GM21447 (cell line): ENCODE measurements at regions not wholly inside any gene's neighbourhood (a gene's known extent, or its start where the extent isn't known, plus 50 kb on each side); places are given as distances from the start of the nearest gene placed in this dataset.

Experiments
- ATAC-seq: cut with Tn5 transposase; IDR thresholded peaks from one replicate; pipeline ENCODE4 v1.9.1; 2021; ENCODE audit not compliant: unreplicated experiment

DNA sequence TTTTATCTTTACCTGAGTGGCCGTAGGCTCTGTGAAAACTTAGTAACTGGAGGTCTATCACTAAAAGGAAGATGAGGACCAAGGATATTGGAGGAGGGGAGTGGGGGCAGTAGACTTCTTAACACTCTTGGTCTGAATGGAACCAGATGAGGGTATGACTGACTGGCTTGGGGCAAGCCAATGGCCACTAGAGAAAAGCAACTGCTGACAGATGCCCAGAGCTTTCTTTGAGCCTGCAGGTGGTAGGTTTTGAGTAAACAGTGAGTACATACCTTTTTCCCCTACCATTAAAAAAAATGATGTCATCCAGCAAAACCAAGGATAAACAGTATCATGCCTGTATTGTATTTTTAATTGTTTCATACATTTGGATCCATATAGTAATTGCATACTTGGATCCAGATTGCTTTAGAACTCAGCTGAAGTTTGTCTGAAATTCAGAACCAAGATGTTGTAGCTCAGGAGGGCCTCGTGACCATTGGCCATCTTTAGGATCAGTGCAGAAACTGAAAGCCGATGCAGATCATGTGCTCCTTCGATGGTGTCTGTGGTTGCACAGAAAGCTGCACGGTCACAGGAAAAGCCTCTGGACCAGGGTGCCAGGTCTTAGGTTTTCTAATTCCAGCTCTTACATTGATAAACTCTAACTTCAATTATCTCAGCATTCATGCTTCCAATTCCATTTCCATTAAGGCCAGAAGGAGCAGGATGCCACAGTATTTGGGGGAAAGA is 131.0 kb downstream of the PDGFRA start:
- peak; percentile 79 for ATAC-seq

GRCh38 chr4:54363037-54363436 is 133.9 kb downstream of the PDGFRA start:
- ATAC-seq = no peak

DNA sequence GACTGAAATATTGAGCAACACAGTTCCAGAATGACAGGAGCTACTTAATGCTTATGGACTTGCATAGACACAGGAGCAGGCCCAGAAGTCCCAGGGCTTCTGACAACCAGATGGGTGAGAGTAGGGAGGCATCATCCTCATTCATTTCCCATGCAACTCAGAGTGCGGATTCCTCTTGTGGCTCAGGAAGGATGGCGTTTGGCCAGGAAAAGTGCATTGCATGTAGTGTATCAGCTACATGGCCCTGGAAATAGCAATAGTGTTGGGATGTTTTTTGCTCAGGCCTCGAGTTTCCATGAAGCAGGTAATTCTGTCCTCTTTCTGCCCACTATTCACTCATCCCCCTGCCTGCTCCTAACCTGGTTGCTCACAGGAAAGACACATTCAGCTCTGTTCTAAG is 136.6 kb downstream of the PDGFRA start:
- ATAC-seq = no peak

DNA sequence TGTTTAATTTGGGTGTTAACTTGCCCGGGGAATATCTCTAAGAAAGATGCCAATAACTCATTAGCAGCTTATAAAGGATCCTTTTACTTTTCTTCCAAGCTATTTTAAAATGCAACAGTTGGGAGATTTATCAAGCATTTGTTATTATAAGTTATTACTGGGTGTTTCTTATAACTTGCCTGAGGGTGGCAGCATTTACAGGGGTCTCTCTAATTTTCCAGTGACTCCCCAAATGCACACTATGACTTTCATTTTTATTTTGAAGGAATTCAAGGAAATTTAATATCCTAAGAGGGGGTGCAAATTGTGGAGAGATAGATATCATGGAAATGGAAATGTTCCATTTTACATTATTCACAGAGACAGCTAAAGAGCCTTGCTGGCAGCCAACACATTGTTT is 138.0 kb downstream of the PDGFRA start:
- ATAC-seq = no peak

DNA sequence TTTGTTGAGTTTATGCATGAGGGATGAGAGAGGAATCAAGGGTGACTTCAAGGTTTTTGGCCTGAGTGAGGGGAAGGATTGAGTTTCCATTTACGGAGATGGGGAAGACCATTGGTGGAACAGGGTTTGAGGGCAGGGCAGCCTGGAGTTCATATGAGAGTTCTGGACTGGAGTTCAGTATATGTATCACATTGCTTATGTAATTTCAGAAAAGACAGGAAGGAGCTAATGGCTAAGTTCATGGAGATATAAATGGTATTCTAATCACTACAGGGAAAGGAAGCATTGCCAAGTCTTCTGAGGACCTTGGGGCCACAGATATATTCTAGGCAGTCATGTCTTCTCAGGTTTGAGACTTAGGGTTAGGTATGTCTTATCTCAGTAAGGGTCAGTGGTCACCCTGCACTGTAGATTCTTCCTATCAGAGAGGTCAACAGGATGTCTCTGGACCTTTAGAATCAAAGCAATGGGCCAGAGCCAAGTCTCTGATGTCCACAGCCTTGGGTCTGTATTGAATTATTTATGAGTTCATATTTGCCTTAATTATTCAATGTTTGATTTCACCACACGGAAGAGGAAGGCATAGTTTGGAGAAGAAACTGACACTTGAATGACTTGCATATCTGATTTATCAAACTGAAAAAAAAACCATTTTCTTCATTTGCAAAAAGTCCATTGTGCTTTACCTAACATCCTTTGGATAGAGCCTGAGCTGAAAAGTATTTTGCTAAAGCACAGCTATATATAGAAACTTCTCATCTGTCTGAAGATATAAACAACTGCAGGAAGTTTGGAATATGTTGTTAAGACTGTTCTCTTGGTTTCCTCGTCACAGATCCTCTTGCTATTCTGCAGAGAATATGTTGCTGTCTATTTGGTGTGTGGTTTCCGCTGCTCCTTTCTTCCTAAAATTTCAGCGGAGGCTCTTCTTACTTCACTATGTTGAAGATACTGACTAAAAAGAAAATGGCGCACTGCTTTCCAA is 139.5 kb downstream of the PDGFRA start:
- no peak for ATAC-seq

- ATAC-seq = no peak
Measured at GRCh38 chr4:54371173-54371572, 142.1 kb downstream of the PDGFRA start.

DNA sequence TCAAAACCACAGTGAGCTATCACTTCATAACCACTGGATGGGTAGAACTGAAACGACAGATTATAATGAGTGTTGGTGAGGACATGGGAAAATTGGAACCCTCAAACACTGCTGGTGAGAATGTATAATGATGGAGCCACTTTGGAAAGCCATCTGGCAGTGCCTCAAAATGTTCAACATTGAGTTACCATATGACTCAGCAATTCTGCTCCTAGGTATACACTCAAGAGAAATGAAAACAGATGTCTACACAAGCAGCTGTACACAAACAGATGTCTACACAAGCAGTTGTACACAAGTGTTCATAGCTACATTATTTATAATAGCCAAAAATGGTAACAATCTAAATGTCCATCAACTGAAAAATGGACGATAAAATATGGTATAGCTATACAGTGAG is 143.9 kb downstream of the PDGFRA start:
- ATAC-seq = no peak

DNA sequence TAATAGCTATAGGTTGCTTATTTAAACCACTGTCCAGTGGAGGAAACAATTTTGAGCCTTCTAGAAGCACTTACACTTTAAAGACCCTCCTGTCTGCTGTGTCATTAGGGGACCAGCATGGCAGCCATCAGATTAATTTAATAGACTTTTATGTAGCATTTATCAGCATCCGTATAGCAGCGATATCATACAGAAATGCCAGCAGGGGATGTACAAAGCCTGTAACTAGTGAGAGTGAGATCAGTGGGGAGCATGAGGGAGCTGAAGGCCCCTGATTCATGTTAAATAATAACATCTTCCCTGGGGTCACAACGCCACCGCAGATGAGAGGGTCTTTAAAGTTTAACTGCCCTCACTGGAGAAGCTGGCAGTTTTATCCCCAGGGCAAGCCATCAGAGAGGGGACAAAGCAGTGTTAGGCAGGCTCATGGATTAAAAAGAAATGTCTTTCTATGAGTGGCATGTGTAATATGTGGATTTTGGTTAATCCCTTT is 144.7 kb downstream of the PDGFRA start:
- no peak for ATAC-seq

GRCh38 chr4:54378461-54378860 is 149.4 kb downstream of the PDGFRA start:
- ATAC-seq = no peak

DNA sequence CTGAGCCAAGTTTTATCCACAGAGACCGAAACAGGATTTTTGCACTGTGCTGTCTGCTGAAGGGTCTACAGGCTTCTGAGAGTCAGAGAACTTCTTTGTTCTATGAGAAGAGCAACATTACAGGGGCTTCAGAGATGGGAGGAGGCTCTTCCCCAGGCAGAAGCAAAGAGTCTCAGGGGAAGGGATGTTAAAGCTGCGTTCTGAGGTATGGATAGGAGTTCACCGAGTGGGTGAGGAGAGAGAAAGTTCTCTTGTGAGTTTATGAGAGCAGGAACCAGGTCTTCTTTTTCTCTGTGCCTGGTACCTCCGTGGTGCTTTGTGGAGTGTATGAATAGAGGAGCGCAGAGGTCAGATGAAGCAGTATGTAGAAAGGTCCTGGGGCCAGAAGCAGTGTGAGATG is 155.1 kb downstream of the PDGFRA start:
- ATAC-seq = no peak

DNA sequence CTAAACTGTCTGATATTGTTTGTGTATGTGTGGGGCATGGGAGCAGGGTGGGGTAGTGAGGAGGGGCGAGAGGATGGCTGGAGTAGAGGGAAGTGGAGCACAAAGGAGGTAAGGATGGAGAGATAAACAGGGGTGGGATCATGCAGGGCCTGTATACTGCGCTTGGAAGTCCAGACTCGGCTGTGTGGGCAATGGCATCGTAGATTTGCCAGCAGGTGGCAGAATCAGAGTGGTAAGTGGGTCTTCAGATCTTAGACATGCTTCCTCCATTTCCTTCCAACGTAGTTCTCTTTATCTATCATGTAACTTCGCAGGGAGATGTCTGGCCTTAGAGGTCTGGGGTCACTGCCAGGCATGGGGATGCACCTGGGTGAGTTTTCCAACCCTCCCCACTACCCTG is 155.5 kb downstream of the PDGFRA start:
- no peak for ATAC-seq

DNA sequence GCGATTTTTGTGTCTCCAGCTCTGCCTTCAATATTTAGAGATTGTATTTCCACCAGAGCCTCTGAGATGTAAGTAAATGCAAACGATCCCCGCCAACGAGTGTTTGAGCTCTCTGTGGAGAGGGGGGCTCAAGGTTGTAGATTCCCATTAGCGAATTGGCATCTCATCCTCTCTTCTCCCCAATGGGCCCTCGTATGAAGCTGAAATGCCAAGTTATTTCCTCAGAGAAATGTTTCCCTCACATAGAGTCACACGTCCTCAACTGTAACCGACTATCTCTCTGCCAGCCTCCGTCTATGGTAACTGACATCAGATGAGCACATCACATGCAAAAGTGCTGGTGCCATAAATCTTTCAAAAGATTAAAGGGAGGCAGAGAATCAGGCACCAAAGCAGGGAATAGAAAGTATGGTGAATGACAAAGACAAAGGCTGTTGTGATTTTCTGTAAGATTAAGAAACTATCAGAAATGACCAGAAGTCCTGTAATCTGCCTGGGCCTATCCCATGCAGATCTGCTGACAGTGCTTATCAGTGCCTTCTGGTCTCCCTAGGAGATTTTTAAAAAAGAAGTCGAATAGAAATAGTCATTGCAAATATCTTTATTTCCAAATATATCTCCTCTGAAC is 157.1 kb downstream of the PDGFRA start:
- no peak for ATAC-seq

DNA sequence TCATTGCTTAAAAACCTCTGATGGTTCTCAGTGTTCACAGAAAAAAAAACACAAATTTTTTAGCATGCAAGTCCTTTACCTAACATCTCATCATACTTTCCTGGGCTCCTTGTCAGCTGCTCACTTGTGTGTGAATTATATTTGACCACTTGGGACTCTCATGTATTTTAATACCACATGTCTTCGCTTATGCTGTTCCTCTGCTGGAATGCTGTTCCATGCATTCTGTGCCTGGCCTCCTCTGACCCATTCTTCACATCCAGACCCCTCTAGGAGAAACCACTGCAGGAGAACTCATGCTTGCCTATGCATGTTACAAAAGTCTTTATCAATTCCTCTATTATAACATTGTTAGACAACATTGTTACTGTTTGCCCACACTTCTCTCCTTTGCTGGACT is 157.6 kb downstream of the PDGFRA start:
- ATAC-seq = no peak

DNA sequence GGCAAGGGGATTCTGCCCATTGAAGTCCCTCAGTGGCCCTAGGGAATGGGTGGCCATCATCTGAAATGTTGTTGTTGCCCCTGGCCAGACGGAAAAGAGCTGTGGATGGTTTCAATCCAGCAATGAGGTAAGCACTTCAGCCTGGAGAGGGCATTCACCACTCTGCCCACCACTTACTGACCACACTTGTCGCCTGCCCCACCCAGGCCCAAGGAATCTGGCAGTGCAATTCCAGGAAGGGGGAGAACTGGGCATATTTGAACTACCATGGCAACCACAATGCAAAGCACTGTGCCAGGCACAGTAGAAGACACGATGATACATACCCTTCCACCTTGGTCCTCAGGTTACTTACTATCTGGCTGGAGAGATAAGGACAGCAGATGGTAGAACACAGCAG is 161.6 kb downstream of the PDGFRA start:
- no peak for ATAC-seq

DNA sequence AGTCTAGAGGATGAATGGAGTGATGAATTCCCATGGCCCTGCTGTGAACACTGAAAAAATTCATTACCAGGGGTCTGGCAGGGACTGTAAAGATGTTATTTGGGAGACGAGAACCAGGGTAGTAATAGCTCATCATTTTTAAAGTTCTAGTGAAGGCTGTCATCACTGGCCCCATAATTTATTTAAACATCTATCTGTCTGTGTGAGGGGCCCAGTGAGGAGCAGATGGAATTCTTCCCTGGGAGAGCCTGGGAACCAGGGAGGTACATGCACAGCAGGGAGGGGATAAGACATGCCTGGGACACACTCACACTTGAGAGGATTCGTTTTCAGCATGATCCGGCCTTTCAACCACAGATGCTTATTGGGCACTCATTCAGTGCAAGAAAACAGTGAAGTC is 162.0 kb downstream of the PDGFRA start:
- ATAC-seq = no peak

- no peak for ATAC-seq
Measured at GRCh38 chr4:54392479-54392878, 163.4 kb downstream of the PDGFRA start.

DNA sequence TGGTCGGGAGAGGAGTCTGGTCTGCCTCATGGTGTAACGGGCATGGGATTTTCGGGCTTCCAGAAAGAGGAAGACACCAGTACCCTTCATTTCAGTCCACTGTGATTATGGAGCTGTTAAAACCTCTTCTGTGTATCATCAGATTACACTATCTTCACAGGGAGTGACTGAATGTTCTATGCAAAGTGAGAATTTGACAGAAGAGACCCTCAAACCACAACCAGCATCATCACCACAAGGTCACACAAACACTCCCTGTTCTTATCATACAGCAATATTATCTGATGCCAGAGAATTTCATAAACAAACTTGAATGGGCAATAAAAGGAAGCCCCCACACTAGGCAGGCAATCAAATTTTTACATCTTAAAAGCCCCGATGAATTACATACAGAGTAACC is 164.2 kb downstream of the PDGFRA start:
- ATAC-seq = no peak

DNA sequence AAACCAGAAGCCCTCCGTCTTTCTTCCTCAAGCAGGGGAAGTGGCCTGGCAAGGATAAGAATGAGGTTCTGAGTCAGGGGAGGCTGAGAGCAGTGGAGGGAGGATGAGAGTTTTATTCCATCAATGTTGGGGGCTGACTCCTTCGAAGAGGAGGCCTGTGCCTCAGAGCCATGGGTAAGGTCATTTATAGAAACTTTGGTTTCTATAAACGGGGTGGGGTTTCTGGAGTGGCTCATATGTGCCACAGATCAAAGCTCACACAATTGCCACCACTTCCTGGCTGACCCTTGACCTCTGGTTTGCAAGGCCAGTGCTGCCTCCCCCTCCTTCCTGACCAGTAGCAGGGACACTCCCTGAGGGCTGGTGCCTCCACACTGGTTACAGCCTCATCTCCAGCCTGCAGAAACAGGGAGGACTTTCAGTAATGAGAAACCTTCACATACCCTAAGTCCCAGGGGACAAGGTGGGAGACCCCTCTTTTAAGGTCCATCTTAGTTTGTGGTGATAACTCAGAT is 166.0 kb downstream of the PDGFRA start:
- no peak for ATAC-seq

DNA sequence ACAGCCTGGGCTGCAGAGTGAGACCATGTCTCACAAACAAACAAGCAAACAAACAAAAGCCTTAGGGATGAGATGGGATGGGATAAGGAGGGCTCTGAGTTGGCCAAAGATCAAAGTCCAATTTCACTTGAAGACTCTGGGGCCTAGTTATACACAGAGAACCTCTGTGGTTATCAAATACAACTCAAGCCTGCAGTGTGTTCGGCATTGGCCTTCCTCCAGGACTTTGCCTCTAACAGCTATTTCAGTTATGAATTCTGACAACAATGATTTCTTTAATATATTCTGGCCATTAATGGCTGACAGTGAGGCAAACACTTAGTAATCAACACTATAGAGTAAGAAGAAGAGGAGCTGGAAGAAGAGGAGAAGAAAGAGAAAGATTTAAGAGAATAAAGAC is 171.1 kb downstream of the PDGFRA start:
- ATAC-seq = no peak

DNA sequence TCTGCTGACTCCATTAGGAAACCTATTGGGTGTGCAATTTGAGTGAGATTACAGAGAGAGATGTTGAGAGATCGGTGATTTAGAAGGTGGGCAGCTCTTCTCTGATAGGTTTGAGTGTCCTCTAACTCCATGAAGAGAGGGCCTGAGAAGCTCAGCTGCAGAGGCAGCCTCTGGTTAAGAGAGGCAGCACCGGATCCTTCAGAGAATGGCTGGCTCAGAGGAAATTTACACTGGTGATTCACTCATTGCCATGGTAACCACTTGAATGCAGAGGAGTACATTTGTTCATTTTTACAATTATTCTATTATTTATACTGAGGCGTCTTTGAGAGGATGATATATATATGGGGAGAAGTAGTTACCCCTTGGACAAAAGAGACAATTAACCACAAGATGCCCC is 171.7 kb downstream of the PDGFRA start:
- no peak for ATAC-seq

- no peak for ATAC-seq
Measured at GRCh38 chr4:54402880-54403480, 173.9 kb downstream of the PDGFRA start.
